Coronary artery (tissue), 2 donors: ENCODE measurements at regions not wholly inside any gene's neighbourhood (a gene's known extent, or its start where the extent isn't known, plus 50 kb on each side); places are given as distances from the start of the nearest gene placed in this dataset.
"Not testable (repeated sequence)": the region's sequence is repeated elsewhere in the genome, so short reads cannot be mapped to it uniquely, and the experiment has no call there.

ENCODE experiments used
- DNase-seq: peaks from one replicate; pipeline ENCODE4 v3.0.0-alpha.2; 2017; ENCODE audit warnings: low spot score
- H3K27ac ChIP-seq, 2 donors: fragments of 200-600 bp; sonication (generic); one replicate each; pipeline ENCODE4 v1.5.1; 2016 to 2019
- H3K4me3 ChIP-seq: fragments of 200-600 bp; sonication (generic); 2 replicates; pipeline ENCODE4 v1.5.1; 2016; ENCODE audit warnings: mild to moderate bottlenecking, moderate library complexity
- TF ChIP-seq, protein P1 (sequence below): fragments of 200-600 bp; sonication (generic); IDR thresholded peaks from one replicate; pipeline ENCODE4 v1.5.1; 2019; ENCODE audit warnings: antibody characterized with exemption

DNA sequence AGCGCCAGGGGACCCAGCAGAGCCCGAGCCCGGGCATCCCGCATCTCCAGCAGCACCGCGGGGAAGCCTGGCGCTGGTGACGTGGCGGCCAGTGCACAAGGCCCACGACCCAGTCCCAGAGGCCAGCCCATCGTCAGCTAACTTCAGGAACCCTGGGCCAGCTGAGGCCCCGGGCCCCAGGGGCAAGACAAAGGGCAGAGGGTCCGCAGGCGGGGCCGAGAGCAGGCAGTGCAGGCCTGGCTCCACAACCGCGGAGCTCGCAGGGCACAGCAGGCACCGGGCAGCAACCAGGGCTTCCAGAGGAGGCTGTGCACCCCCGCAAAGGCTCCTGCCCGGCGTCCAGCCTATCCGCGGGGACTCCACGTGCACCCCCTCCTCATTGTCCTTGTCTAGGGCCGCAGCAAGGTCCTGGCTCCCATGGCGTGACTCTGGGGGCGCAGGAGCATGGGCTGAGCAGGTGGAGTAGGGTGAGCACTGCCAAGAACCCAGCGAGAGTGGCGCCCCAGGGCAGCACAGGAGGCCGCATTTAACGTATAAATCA, 352.5 kb downstream of the KCNJ18 start:
- not testable (repeated sequence) for H3K27ac ChIP-seq, DNase-seq, H3K4me3 ChIP-seq

GRCh38 chr17:22047521-22047920, 355.2 kb downstream of the KCNJ18 start:
- not testable (repeated sequence) for DNase-seq, H3K4me3 ChIP-seq, H3K27ac ChIP-seq

DNA sequence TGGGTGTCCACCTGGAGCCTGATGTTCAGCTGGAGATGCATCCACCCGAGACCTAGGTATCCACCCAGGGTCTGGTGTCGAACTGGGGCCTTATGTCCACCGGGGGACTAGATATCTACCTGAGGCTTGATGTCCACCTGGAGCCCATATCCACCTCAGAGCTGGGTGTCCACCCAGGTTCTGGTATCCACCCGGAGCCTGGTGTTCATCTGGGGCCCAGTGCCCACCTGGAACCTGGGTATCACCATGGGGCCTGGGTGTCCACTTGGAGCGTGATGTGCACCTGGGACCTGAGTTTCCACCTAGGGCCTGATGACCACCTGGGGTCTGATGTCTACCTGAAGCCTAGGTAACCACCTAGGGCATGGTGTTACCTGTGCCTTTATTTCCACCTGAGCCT, 355.9 kb downstream of the KCNJ18 start:
- not testable (repeated sequence) for H3K27ac ChIP-seq, DNase-seq, H3K4me3 ChIP-seq

GRCh38 chr17:22050766-22051165, 358.4 kb downstream of the KCNJ18 start:
- H3K4me3 ChIP-seq, DNase-seq, H3K27ac ChIP-seq: not testable (repeated sequence)

- not testable (repeated sequence) for H3K27ac ChIP-seq, H3K4me3 ChIP-seq, DNase-seq
Observed at GRCh38 chr17:22052715-22053114, 360.4 kb downstream of the KCNJ18 start.

GRCh38 chr17:22056566-22056965, 364.2 kb downstream of the KCNJ18 start:
- DNase-seq, H3K27ac ChIP-seq: not testable (repeated sequence)

DNA sequence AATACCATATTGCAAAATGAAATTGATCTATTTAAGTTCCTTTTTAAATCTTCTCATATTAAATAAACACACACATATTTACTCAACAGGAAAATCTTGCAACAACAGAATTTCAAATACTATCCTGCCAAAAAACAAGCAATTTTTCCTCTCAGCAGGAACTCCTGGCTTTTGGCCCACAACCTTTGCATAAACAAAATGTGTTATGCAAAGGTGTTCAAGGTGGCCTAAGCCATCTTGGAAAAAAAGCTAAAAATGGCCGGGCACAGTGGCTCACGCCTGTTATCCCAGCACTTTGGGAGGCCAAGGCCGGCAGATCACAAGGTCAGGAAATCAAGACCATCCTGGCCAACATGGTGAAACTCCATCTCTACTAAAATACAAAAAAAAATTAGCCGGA, 383.6 kb downstream of the KCNJ18 start:
- DNase-seq, H3K4me3 ChIP-seq, H3K27ac ChIP-seq: not testable (repeated sequence)

More at GRCh38 chr17:22056566-22056965, 364.2 kb downstream of the KCNJ18 start:
- not testable (repeated sequence) for H3K4me3 ChIP-seq

DNA sequence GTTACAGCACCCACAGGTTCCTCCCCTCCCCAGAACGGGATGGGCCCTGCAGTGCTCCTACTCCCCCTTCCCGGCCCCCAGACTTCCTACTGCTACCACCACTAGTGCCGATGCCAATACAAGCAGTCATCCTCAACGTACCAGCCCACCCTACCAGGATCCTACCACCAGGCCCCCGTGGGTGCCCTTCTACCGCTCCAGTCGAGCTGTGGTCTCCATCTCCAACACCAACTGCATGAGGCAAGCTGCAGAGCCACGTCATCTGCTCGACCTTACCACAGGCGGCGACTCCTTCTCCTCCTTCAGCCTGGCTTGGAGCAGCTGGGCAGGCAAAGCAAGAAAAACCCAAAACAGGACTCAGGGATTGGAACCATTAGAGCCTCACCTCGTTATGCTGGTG, 396.3 kb downstream of the KCNJ18 start:
- not testable (repeated sequence) for H3K4me3 ChIP-seq, H3K27ac ChIP-seq, DNase-seq

DNA sequence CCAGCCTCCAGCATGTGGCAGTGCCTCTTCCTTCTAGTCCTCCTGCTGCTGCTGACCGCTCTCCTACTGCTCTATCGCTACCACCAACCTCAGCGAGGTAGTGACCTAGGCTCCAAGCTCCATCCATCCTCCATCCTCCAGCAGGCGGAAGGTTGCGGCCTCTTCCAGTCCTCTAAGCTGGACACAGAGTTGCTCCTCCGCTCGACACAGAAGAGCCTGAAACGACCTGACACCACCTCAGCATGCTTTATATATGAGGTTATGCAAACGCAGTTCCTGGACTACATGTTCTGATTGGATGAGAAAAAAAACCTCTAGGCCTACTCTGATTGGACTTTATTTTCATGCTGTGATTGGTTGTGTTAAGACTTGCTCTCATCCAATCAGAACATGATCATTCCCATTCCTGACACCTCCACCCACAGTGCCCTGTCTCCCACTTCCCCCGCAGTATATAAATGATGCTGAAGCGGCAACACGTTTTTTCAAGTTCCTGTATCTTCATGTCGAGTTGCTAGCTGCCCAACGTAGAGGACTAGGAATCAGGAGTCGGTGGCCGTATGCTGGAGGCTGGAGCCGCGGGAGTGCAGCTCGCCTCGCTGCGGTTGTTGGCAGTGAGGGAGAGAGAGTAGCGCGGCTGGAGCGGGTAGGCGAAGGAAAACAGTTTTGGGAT, 398.1 kb downstream of the KCNJ18 start:
- no peak overlapping the region for H3K4me3 ChIP-seq
- TF ChIP-seq, protein P1, sequence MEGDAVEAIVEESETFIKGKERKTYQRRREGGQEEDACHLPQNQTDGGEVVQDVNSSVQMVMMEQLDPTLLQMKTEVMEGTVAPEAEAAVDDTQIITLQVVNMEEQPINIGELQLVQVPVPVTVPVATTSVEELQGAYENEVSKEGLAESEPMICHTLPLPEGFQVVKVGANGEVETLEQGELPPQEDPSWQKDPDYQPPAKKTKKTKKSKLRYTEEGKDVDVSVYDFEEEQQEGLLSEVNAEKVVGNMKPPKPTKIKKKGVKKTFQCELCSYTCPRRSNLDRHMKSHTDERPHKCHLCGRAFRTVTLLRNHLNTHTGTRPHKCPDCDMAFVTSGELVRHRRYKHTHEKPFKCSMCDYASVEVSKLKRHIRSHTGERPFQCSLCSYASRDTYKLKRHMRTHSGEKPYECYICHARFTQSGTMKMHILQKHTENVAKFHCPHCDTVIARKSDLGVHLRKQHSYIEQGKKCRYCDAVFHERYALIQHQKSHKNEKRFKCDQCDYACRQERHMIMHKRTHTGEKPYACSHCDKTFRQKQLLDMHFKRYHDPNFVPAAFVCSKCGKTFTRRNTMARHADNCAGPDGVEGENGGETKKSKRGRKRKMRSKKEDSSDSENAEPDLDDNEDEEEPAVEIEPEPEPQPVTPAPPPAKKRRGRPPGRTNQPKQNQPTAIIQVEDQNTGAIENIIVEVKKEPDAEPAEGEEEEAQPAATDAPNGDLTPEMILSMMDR = no peak
- no peak overlapping the region for H3K27ac ChIP-seq
- DNase-seq = no peak

- DNase-seq, H3K27ac ChIP-seq, H3K4me3 ChIP-seq: not testable (repeated sequence)
Observed at GRCh38 chr17:22091041-22091679, 398.8 kb downstream of the KCNJ18 start.

GRCh38 chr17:22091840-22092239, 399.5 kb downstream of the KCNJ18 start:
- not testable (repeated sequence) for DNase-seq, H3K4me3 ChIP-seq, H3K27ac ChIP-seq

DNA sequence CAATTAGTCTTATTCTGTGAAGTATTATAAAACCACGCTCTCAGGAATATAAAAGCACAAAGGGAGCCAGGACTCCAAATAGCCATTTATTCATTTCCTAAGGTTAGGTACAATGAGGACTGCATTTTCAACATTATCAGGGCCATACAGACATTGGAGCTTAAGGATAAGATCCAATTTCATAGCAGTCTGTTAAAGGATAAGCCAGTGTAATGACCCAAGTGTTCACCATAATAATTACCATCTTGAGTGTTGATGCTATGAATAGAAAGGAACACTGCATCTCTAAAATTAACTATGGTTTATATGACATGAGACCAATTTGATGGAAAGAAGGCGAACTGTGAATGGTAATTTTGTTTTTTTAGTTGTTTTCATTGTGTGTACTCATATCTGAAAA, 403.1 kb downstream of the KCNJ18 start:
- not testable (repeated sequence) for DNase-seq, H3K4me3 ChIP-seq, H3K27ac ChIP-seq

DNA sequence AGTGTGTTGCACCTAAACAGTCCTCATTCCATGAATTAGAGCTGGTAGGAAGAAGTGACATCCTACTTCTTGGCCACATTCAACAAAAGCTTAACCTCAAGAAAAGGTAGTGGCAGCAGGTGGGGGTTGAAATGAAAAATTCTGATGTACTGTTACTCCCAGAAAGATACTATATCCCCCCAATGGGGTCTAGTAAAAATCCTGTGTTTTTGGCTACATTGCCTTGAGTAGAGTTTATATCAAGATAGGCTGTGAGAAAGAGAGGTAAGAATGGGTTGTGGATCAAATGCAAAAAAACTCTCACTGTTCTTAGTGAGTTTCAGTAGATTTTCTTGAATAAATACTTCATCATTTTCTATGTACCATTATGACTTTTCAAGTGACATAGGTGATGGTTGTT, 407.3 kb downstream of the KCNJ18 start:
- not testable (repeated sequence) for H3K27ac ChIP-seq, H3K4me3 ChIP-seq, DNase-seq

GRCh38 chr17:22102177-22102576, 409.9 kb downstream of the KCNJ18 start:
- no peak overlapping the region for H3K4me3 ChIP-seq
- DNase-seq = no peak
- H3K27ac ChIP-seq = no peak overlapping the region
- TF ChIP-seq, protein P1 = no peak

- not testable (repeated sequence) for H3K27ac ChIP-seq, H3K4me3 ChIP-seq, DNase-seq
Observed at GRCh38 chr17:22116720-22117119, 424.4 kb downstream of the KCNJ18 start.

DNA sequence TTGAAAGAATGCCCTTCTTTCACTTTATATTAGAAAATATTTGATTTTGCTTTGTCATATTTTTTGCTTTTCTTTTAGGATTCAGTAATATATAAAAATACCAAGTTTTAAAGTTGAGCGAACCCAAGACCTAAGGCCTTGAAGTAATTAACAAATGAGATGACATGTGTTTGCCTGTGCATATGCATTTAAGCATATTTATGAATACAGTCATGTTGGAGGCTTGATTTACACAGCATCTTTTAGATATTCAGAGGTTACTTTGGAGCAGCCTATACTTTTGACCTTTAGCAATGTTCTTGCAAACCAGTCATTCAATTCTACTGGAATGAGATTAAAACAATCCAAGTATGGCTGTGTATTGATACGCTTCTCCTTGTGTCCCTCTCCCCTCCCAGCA, 425.1 kb downstream of the KCNJ18 start:
- not testable (repeated sequence) for DNase-seq, H3K4me3 ChIP-seq, H3K27ac ChIP-seq

GRCh38 chr17:22119016-22119415, 426.7 kb downstream of the KCNJ18 start:
- H3K4me3 ChIP-seq, H3K27ac ChIP-seq, DNase-seq: not testable (repeated sequence)
